ENCODE measurements at regions not wholly inside any gene's neighbourhood (a gene's known extent, or its start where the extent isn't known, plus 50 kb on each side); places are given as distances from the start of the nearest gene placed in this dataset.

GRCh38 chr20:39195582-39196021 is 233.5 kb downstream of the DHX35 start:
- peak in 1 of 2 experiments; percentile 53 for DNase-seq (ENCODE audit: low read depth in 1 of 2, low spot score in 2 of 2)
- Histone ChIP-seq H2BK5ac (ENCODE audit: low read depth, low read length) (no peak overlapping the region), H3K14ac (ENCODE audit: insufficient read length) (no peak overlapping the region), H3K18ac (ENCODE audit: extremely low read depth, low read length) (no peak overlapping the region), H2BK120ac (replicated peaks; ENCODE audit: low read depth, low read length) (no peak overlapping the region), H3K4ac (replicated peaks; ENCODE audit: insufficient read length, low read depth, low read length) (no peak overlapping the region), H2BK20ac (ENCODE audit: low read length) (no peak overlapping the region), H4K5ac (ENCODE audit: insufficient read length, low read depth, low read length) (no peak overlapping the region), H3K27ac (ENCODE audit: low read depth, low read length) (no peak overlapping the region), H3K36me3 (ENCODE audit: control insufficient read depth in 2 of 4, insufficient read depth in 4 of 4, low read length in 3 of 4) (no peaks in the 10 kb centered on the region), H4K8ac (ENCODE audit: extremely low read depth, insufficient read depth, low read length) (no peak overlapping the region), H2BK12ac (ENCODE audit: low read depth, low read length) (no peak overlapping the region), H3K4me2 (ENCODE audit: insufficient read depth in 1 of 2, low read depth in 2 of 2, low read length in 2 of 2) (no peak overlapping the region), H3K4me1 (replicated peaks in 1 of 4; ENCODE audit: control insufficient read depth in 3 of 4, insufficient read depth in 4 of 4, low read length in 3 of 4) (peaks cover 0 to 2% (median 0%) of the 10 kb centered on the region in 4 experiments; a peak in 1 of 7 replicates), H3K79me1 (ENCODE audit: low read depth, low read length) (no peaks in the 10 kb centered on the region), H2BK15ac (ENCODE audit: low read length) (no peak overlapping the region), H4K20me1 (replicated peaks in 1 of 2; ENCODE audit: control insufficient read depth in 1 of 2, insufficient read depth in 2 of 2, low read length in 2 of 2) (no peaks in the 10 kb centered on the region), H3K56ac (replicated peaks; ENCODE audit: insufficient read length, low read depth, low read length) (no peak overlapping the region), H2AFZ (ENCODE audit: low read length) (no peak overlapping the region), H4K91ac (replicated peaks; ENCODE audit: insufficient read length, low read length) (no peak overlapping the region), H3K79me2 (ENCODE audit: control insufficient read depth in 1 of 2, insufficient read depth in 2 of 2, low read length in 2 of 2) (no peaks in the 10 kb centered on the region), H2AK5ac (ENCODE audit: low read depth, low read length) (no peak overlapping the region), H3K9me3 (ENCODE audit: insufficient read depth in 2 of 2, low read depth in 1 of 2, low read length in 1 of 2) (no peaks in the 10 kb centered on the region), H3K23me2 (ENCODE audit: low read depth, low read length) (no peaks in the 10 kb centered on the region), H3K4me3 (ENCODE audit: extremely low read depth in 1 of 4, insufficient read depth in 2 of 4, low read depth in 3 of 4, low read length in 4 of 4) (no peak overlapping the region), H3K23ac (ENCODE audit: insufficient read length) (no peak overlapping the region), H3K27me3 (replicated peaks in 1 of 4; ENCODE audit: control insufficient read depth in 3 of 4, extremely low read depth in 1 of 4, insufficient read depth in 3 of 4, low read length in 3 of 4) (peaks cover 0 to 2% (median under 1%) of the 10 kb centered on the region in 4 experiments; a peak in 1 of 7 replicates), H3K9ac (replicated peaks in 1 of 4; ENCODE audit: extremely low read depth in 1 of 4, low read depth in 3 of 4, low read length in 3 of 4) (no peak overlapping the region)
- POLR2A ChIA-PET (ENCODE audit: partially characterized antibody) = no interaction called here
- 79% methylated on average over 8 of the region's 8 CpGs; no CpG with 5 or more reads in 1 of the 2 experiments for WGBS, 2 experiments (ENCODE audit: extremely low coverage in 1 of 2, insufficient coverage in 1 of 2, insufficient read length in 1 of 2, insufficient replicate concordance in 2 of 2, low coverage in 1 of 2, low lambda C conversion rate in 2 of 2, missing lambda C conversion rate in 1 of 2)
- CTCF ChIA-PET (ENCODE audit: partially characterized antibody) = interaction anchor here (0.6 to 0.9 kb wide), 3 partner anchors 11 to 55 kb away, joined by 3 to 7 read pairs (median 4); no protein-coding TSS in a partner anchor
- no peak for FAIRE-seq
- no peak for TF ChIP-seq PHF8 (conservative IDR thresholded peaks at IDR 0.05; ENCODE audit: low read depth, low read length)
- no peak for TF ChIP-seq RNF2 (IDR thresholded peaks at IDR 0.05; ENCODE audit: borderline replicate concordance, low read depth, low read length, missing control alignments, poor library complexity, severe bottlenecking)
- no peak for TF ChIP-seq SIRT6 (IDR thresholded peaks at IDR 0.05; ENCODE audit: low read length)
- no peak for TF ChIP-seq RAD21 (IDR thresholded peaks at IDR 0.05 in 1 of 2, conservative IDR thresholded peaks at IDR 0.05 in 1 of 2; ENCODE audit: low read depth in 2 of 2, low read length in 2 of 2)
- no peak for TF ChIP-seq CBX8 (IDR thresholded peaks at IDR 0.05; ENCODE audit: borderline replicate concordance, low read depth, low read length)
- TF ChIP-seq CEBPB (IDR thresholded peaks at IDR 0.05; ENCODE audit: low read depth, low read length) = no peak
- TF ChIP-seq JUN (IDR thresholded peaks at IDR 0.05; ENCODE audit: low read depth, low read length) = no peak
- TF ChIP-seq SP1 (IDR thresholded peaks at IDR 0.05; ENCODE audit: low read depth, low read length) = no peak
- TF ChIP-seq, protein P1, sequence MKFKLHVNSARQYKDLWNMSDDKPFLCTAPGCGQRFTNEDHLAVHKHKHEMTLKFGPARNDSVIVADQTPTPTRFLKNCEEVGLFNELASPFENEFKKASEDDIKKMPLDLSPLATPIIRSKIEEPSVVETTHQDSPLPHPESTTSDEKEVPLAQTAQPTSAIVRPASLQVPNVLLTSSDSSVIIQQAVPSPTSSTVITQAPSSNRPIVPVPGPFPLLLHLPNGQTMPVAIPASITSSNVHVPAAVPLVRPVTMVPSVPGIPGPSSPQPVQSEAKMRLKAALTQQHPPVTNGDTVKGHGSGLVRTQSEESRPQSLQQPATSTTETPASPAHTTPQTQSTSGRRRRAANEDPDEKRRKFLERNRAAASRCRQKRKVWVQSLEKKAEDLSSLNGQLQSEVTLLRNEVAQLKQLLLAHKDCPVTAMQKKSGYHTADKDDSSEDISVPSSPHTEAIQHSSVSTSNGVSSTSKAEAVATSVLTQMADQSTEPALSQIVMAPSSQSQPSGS (IDR thresholded peaks at IDR 0.05; ENCODE audit: low read length) = no peak
- no peak for TF ChIP-seq HDAC2 (IDR thresholded peaks at IDR 0.05; ENCODE audit: borderline replicate concordance in 1 of 2, low read depth in 2 of 2, low read length in 2 of 2)
- no peak for TF ChIP-seq TAF7 (optimal IDR thresholded peaks at IDR 0.05; ENCODE audit: borderline replicate concordance, low read depth, low read length)
- TF ChIP-seq CHD1 (IDR thresholded peaks at IDR 0.05; ENCODE audit: low read depth, low read length) = no peak
